ENCODE measurements at regions not wholly inside any gene's neighbourhood (a gene's known extent, or its start where the extent isn't known, plus 50 kb on each side); places are given as distances from the start of the nearest gene placed in this dataset.

DNA sequence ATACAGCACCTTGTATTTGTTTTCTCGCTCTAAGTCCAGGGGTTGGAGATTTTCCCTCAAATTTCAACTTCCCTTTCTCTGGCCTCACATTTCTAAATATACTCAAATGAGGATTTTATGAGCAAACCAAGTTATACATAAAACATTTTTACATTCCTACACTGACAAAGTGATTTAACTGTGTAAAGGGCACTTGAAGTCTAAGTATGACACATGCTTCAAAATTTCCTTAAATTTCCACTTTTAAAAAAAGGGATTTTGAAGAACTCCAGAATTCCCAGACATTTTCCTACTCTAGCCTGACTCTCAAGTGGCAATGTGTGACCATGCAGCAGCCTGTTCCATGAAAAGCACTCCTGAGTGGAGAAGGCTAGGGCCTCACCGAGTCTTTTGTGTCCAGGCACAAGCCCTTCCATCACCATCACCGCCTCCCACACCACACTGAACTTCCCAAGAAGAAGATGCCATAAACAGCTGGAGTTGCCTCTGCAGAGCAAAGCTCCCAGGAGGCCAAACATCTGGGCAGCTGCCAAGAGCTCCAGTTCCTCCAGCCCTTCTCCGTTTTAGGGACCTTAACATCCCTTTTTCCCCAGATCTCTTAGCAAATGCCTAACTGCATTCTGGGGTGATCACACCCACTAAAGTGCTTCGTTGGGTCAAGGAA, 68.9 kb downstream of the NCR2 start:
- Histone ChIP-seq H3K27me3 (replicated peaks in 1 of 7) (peaks cover 0 to 69% (median 10%) of the 10 kb centered on the region in 7 donors), H3K27ac (no peak overlapping the region), H3K4me3 (no peak overlapping the region), H3K9me3 (peaks cover 0 to 19% (median 3%) of the 10 kb centered on the region in 8 donors), H3K36me3 (no peaks in the 10 kb centered on the region), H3K4me1 (peaks cover 0 to 8% (median 4%) of the 10 kb centered on the region in 6 donors)
- intact Hi-C loops (cut with DNase I; ENCODE audit: low total_unique reads): no loop called here
- WGBS, 5 donors: 54 to 85% (median 70%) methylated on average over 5 of the region's 5 CpGs
- DNase-seq: no peak
- no peak for TF ChIP-seq CTCF (IDR thresholded peaks at IDR 0.05 in 8 of 11, conservative IDR thresholded peaks at IDR 0.05 in 3 of 11)
- no peak for TF ChIP-seq POLR2AphosphoS5 (IDR thresholded peaks at IDR 0.05)
- TF ChIP-seq POLR2A (IDR thresholded peaks at IDR 0.05): no peak

DNA sequence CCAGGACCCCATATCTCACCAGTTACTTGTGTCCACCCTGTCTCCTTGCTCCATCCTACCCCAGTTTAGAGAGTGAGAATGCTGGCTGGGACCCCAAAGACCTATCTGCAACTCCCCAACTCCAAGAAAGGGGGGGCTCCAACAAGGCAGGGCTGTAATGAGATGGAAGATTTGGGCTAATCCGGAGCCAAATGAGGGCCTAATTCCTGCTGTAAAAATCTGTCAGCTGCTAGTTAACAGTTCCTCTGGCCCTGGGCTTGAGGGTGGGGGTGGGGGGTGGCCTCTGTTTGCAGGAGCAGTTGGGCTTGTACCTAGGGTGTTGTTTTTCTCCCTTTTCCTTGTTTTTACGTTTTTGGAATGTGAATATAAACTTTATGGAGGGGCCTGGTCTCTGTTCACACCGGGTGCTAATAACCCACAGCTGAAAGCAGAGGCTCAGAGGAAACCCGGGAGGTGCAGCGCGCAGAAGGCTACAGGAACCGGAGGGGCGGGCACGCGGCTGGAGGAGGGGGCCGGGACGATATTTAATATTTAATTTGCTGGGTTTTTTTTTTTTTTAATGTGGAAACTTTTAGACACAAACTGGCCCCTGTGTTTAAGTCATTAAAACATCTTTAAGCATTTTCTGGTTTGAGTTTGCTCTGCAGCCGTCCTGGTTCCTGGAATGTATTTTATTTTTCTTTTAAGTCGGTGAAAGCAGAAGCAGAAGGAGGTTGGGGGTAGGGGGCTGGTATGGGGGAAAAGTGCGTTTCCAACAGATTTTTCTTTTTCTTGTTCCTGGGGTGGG, 70.7 kb downstream of the NCR2 start:
- peaks cover 0 to 8% (median 4%) of the 10 kb centered on the region in 6 donors for H3K4me1 ChIP-seq
- no peak overlapping the region for H3K4me3 ChIP-seq
- DNase-seq: no peak
- H3K27ac ChIP-seq: no peak overlapping the region
- H3K27me3 ChIP-seq (replicated peaks in 1 of 7): peaks cover 0 to 70% (median 10%) of the 10 kb centered on the region in 7 donors
- 25 to 32% (median 30%) methylated on average over 15 of the region's 15 CpGs for WGBS, 5 donors
- H3K9me3 ChIP-seq: peaks cover 0 to 18% (median 3%) of the 10 kb centered on the region in 8 donors
- intact Hi-C loops (cut with DNase I; ENCODE audit: low total_unique reads): no loop called here
- TF ChIP-seq POLR2A (IDR thresholded peaks at IDR 0.05) (no peak), POLR2AphosphoS5 (IDR thresholded peaks at IDR 0.05) (no peak), CTCF (IDR thresholded peaks at IDR 0.05 in 8 of 11, conservative IDR thresholded peaks at IDR 0.05 in 3 of 11) (no peak)
- H3K36me3 ChIP-seq: no peaks in the 10 kb centered on the region

- no peak for DNase-seq
These were observed 71.5 kb downstream of the NCR2 start for GRCh38 chr6:41406728-41407489.

GRCh38 chr6:41408576-41408975, 73.2 kb downstream of the NCR2 start:
- WGBS, 5 donors: 73 to 88% (median 78%) methylated on average over 17 to 20 of the region's 20 CpGs

More at GRCh38 chr6:41406728-41407489, 71.5 kb downstream of the NCR2 start:
- Histone ChIP-seq H3K4me1 (peaks cover 0 to 8% (median 4%) of the 10 kb centered on the region in 6 donors), H3K36me3 (no peaks in the 10 kb centered on the region), H3K27ac (no peak overlapping the region), H3K4me3 (no peak overlapping the region), H3K9me3 (peaks cover 0 to 11% (median 3%) of the 10 kb centered on the region in 8 donors), H3K27me3 (replicated peaks in 1 of 7) (peaks cover 0 to 75% (median 10%) of the 10 kb centered on the region in 7 donors)
- intact Hi-C loops (cut with DNase I; ENCODE audit: low total_unique reads): no loop called here
- WGBS, 5 donors: 60 to 79% (median 72%) methylated on average over 51 to 63 of the region's 63 CpGs
- TF ChIP-seq POLR2A (IDR thresholded peaks at IDR 0.05) (no peak), POLR2AphosphoS5 (IDR thresholded peaks at IDR 0.05) (peak in 2 of 3 donors; percentile 28 to 41)

More at GRCh38 chr6:41408576-41408975, 73.2 kb downstream of the NCR2 start:
- intact Hi-C loops (cut with DNase I; ENCODE audit: low total_unique reads): no loop called here
- DNase-seq: no peak
- peaks cover 0 to 81% (median 16%) of the 10 kb centered on the region in 7 donors for H3K27me3 ChIP-seq (replicated peaks in 1 of 7)
- no peak overlapping the region for H3K4me3 ChIP-seq
- H3K27ac ChIP-seq: no peak overlapping the region
- peaks cover 0 to 8% (median 4%) of the 10 kb centered on the region in 6 donors for H3K4me1 ChIP-seq
- peaks cover 0 to 11% (median 3%) of the 10 kb centered on the region in 8 donors for H3K9me3 ChIP-seq
- H3K36me3 ChIP-seq: no peaks in the 10 kb centered on the region
- TF ChIP-seq CTCF (IDR thresholded peaks at IDR 0.05 in 8 of 11, conservative IDR thresholded peaks at IDR 0.05 in 3 of 11): no peak
- no peak for TF ChIP-seq POLR2AphosphoS5 (IDR thresholded peaks at IDR 0.05)
- TF ChIP-seq POLR2A (IDR thresholded peaks at IDR 0.05): no peak

Data from spleen (tissue), 11 donors.